Activated T-cell treated with anti-CD3 and anti-CD28 coated beads, Interleukin-2, amount 50 U/mL, for 24 hours (primary cell): ENCODE measurements at regions not wholly inside any gene's neighbourhood (a gene's known extent, or its start where the extent isn't known, plus 50 kb on each side); places are given as distances from the start of the nearest gene placed in this dataset.
"Not testable (repeated sequence)": the region's sequence is repeated elsewhere in the genome, so short reads cannot be mapped to it uniquely, and the experiment has no call there.

Experiments
- DNase-seq: peaks from one replicate; pipeline ENCODE4 v3.0.0-alpha.2; 2020
- H3K27ac Mint-ChIP-seq: 2 replicates; pipeline ENCODE4 v1.8.0; 2020; ENCODE audit warnings: mild to moderate bottlenecking, mixed read lengths
- H3K27me3 Mint-ChIP-seq: 2 replicates; pipeline ENCODE4 v1.8.0; 2020; ENCODE audit warnings: mixed read lengths
- H3K36me3 Mint-ChIP-seq: 2 replicates; pipeline ENCODE4 v1.8.0; 2020; ENCODE audit warnings: low read depth, mixed read lengths
- H3K4me1 Mint-ChIP-seq: 2 replicates; pipeline ENCODE4 v1.8.0; 2020; ENCODE audit warnings: low read depth, mixed read lengths
- H3K4me3 Mint-ChIP-seq: 2 replicates; pipeline ENCODE4 v1.8.0; 2020; ENCODE audit warnings: mild to moderate bottlenecking, moderate library complexity, mixed read lengths
- H3K9me3 Mint-ChIP-seq: 2 replicates; pipeline ENCODE4 v1.8.0; 2020; ENCODE audit warnings: mixed read lengths

GRCh38 chr14:106365371-106365770 lies 839.0 kb downstream of the TMEM121 start:
- not testable (repeated sequence) for H3K4me3 Mint-ChIP-seq, H3K36me3 Mint-ChIP-seq, H3K9me3 Mint-ChIP-seq, H3K4me1 Mint-ChIP-seq, H3K27ac Mint-ChIP-seq, DNase-seq
- H3K27me3 Mint-ChIP-seq: peaks cover 25% of the 10 kb centered on the region

- not testable (repeated sequence) for H3K4me3 Mint-ChIP-seq, DNase-seq, H3K4me1 Mint-ChIP-seq, H3K9me3 Mint-ChIP-seq, H3K36me3 Mint-ChIP-seq, H3K27ac Mint-ChIP-seq
- peaks cover 29% of the 10 kb centered on the region for H3K27me3 Mint-ChIP-seq
Measured at GRCh38 chr14:106365894-106366293, 839.5 kb downstream of the TMEM121 start.

GRCh38 chr14:106366971-106367370 lies 840.6 kb downstream of the TMEM121 start:
- DNase-seq, H3K4me1 Mint-ChIP-seq, H3K4me3 Mint-ChIP-seq, H3K36me3 Mint-ChIP-seq, H3K27ac Mint-ChIP-seq, H3K9me3 Mint-ChIP-seq: not testable (repeated sequence)
- peaks cover 37% of the 10 kb centered on the region for H3K27me3 Mint-ChIP-seq

GRCh38 chr14:106369456-106369855 lies 843.1 kb downstream of the TMEM121 start:
- H3K9me3 Mint-ChIP-seq, H3K36me3 Mint-ChIP-seq, DNase-seq, H3K27ac Mint-ChIP-seq, H3K4me3 Mint-ChIP-seq: not testable (repeated sequence)
- Mint-ChIP-seq H3K4me1 (peaks cover 26% of the 10 kb centered on the region), H3K27me3 (peaks cover 43% of the 10 kb centered on the region)

- H3K36me3 Mint-ChIP-seq: no peaks in the 10 kb centered on the region
- H3K27me3 Mint-ChIP-seq: peaks cover 35% of the 10 kb centered on the region
- H3K27ac Mint-ChIP-seq: peak overlapping the region; percentile 53
- peaks cover 23% of the 10 kb centered on the region for H3K4me1 Mint-ChIP-seq
- DNase-seq: peak; percentile 88
- H3K4me3 Mint-ChIP-seq: peak overlapping the region; percentile 53
- no peaks in the 10 kb centered on the region for H3K9me3 Mint-ChIP-seq
Measured at GRCh38 chr14:106372870-106373652, 846.7 kb downstream of the TMEM121 start.

GRCh38 chr14:106373653-106374110 lies 847.3 kb downstream of the TMEM121 start:
- Mint-ChIP-seq H3K4me1 (peaks cover 23% of the 10 kb centered on the region), H3K4me3 (peak overlapping the region; percentile 53), H3K27me3 (peaks cover 39% of the 10 kb centered on the region), H3K27ac (peak overlapping the region; percentile 53)
- not testable (repeated sequence) for H3K36me3 Mint-ChIP-seq, DNase-seq, H3K9me3 Mint-ChIP-seq

- Mint-ChIP-seq H3K36me3 (no peaks in the 10 kb centered on the region), H3K27ac (no peak overlapping the region), H3K27me3 (peaks cover 24% of the 10 kb centered on the region), H3K4me3 (no peak overlapping the region), H3K9me3 (no peaks in the 10 kb centered on the region), H3K4me1 (peaks cover 26% of the 10 kb centered on the region)
- DNase-seq: no peak
Measured at GRCh38 chr14:106377432-106377831, 851.0 kb downstream of the TMEM121 start.

GRCh38 chr14:106378191-106378590 lies 851.8 kb downstream of the TMEM121 start:
- no peaks in the 10 kb centered on the region for H3K36me3 Mint-ChIP-seq
- H3K9me3 Mint-ChIP-seq: no peaks in the 10 kb centered on the region
- no peak overlapping the region for H3K27ac Mint-ChIP-seq
- H3K4me3 Mint-ChIP-seq: no peak overlapping the region
- peak; percentile 53 for DNase-seq
- H3K27me3 Mint-ChIP-seq: peaks cover 22% of the 10 kb centered on the region
- peaks cover 18% of the 10 kb centered on the region for H3K4me1 Mint-ChIP-seq

GRCh38 chr14:106380740-106381139 lies 854.4 kb downstream of the TMEM121 start:
- no peak for DNase-seq
- Mint-ChIP-seq H3K27ac (no peak overlapping the region), H3K4me3 (no peak overlapping the region), H3K27me3 (peaks cover 32% of the 10 kb centered on the region), H3K4me1 (peaks cover 3% of the 10 kb centered on the region), H3K9me3 (no peaks in the 10 kb centered on the region), H3K36me3 (no peaks in the 10 kb centered on the region)

- H3K36me3 Mint-ChIP-seq, H3K9me3 Mint-ChIP-seq, H3K4me3 Mint-ChIP-seq, DNase-seq, H3K27ac Mint-ChIP-seq: not testable (repeated sequence)
- Mint-ChIP-seq H3K4me1 (peaks cover 16% of the 10 kb centered on the region), H3K27me3 (peaks cover 53% of the 10 kb centered on the region)
Measured at GRCh38 chr14:106389186-106389585, 862.8 kb downstream of the TMEM121 start.

- Mint-ChIP-seq H3K27ac (no peak overlapping the region), H3K4me3 (no peak overlapping the region), H3K4me1 (peaks cover 22% of the 10 kb centered on the region), H3K9me3 (peaks cover 2% of the 10 kb centered on the region), H3K36me3 (peaks cover 3% of the 10 kb centered on the region), H3K27me3 (peaks cover 44% of the 10 kb centered on the region)
- no peak for DNase-seq
Measured at GRCh38 chr14:106390401-106390800, 864.0 kb downstream of the TMEM121 start.

GRCh38 chr14:106390947-106391346 lies 864.6 kb downstream of the TMEM121 start:
- Mint-ChIP-seq H3K4me3 (no peak overlapping the region), H3K36me3 (peaks cover 3% of the 10 kb centered on the region), H3K9me3 (peaks cover 2% of the 10 kb centered on the region), H3K4me1 (peaks cover 27% of the 10 kb centered on the region), H3K27ac (no peak overlapping the region), H3K27me3 (peaks cover 41% of the 10 kb centered on the region)
- DNase-seq: no peak

GRCh38 chr14:106393742-106394141 lies 867.4 kb downstream of the TMEM121 start:
- peaks cover 2% of the 10 kb centered on the region for H3K36me3 Mint-ChIP-seq
- peaks cover 36% of the 10 kb centered on the region for H3K4me1 Mint-ChIP-seq
- DNase-seq: no peak
- no peaks in the 10 kb centered on the region for H3K9me3 Mint-ChIP-seq
- H3K4me3 Mint-ChIP-seq: no peak overlapping the region
- no peak overlapping the region for H3K27ac Mint-ChIP-seq
- H3K27me3 Mint-ChIP-seq: peaks cover 41% of the 10 kb centered on the region

GRCh38 chr14:106395456-106396050 lies 869.2 kb downstream of the TMEM121 start:
- Mint-ChIP-seq H3K27ac (peak overlapping the region; percentile 92), H3K4me1 (peaks cover 36% of the 10 kb centered on the region), H3K4me3 (peak overlapping the region; percentile 66), H3K9me3 (no peaks in the 10 kb centered on the region), H3K27me3 (peaks cover 28% of the 10 kb centered on the region), H3K36me3 (no peaks in the 10 kb centered on the region)
- no peak for DNase-seq

GRCh38 chr14:106396999-106397398 lies 870.6 kb downstream of the TMEM121 start:
- Mint-ChIP-seq H3K27ac (peak overlapping the region; percentile 48), H3K27me3 (peaks cover 17% of the 10 kb centered on the region), H3K4me3 (peak overlapping the region; percentile 61), H3K36me3 (no peaks in the 10 kb centered on the region), H3K4me1 (peaks cover 33% of the 10 kb centered on the region), H3K9me3 (no peaks in the 10 kb centered on the region)
- DNase-seq: no peak
